ENCODE measurements at regions not wholly inside any gene's neighbourhood (a gene's known extent, or its start where the extent isn't known, plus 50 kb on each side); places are given as distances from the start of the nearest gene placed in this dataset.

DNA sequence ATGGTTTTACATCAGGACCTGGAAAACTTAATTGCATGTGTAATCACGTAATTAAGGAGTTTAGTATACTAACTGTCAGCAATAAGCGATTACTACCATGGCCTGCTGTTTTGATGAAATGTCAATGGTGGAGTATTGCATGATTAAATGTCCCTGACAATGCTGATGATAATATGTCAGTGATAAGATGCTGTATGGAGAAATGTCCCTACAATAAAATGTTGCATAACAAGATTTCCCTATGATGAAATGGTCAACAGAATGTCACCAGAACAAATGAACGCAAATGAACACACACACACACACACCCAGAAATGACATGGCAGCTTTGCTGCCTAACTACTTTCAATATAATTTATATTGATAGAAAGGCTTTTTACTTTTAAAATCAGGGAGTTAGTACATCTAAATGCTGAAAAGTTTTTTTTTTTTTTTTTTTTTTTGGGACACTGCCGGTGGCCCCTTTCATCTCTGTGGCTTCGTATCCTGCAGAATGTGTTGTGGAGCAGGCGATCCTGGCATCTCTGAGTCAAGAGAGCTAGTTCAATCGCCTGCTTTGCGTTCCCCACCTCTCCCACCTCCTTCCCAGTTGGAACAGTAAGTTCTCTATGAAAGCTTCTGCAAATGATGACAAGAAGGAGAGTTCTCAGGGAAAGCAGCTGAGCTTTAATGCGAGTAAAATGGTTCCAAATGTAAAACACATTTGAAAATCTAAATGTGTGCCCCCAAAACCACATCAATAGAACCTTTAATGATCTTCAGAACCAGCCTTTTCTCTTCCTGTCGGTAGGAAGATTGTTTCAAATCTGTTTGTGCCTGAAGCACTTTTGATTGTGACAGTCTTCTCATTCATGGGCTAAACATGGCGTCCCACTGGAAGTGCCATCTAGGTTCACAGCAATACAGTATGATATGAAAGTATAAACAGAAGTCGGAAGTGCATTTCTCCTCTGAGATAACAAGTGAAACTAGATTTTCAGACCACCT lies 170.1 kb upstream of the GBE1 start:
- H3K27ac ChIP-seq (ENCODE audit: low read depth, low read length) = no peak overlapping the region
- no peaks in the 10 kb centered on the region for H3F3A ChIP-seq (ENCODE audit: control insufficient read depth, insufficient read depth)
- H4K20me1 ChIP-seq (ENCODE audit: control insufficient read depth, insufficient read depth, low read depth, low read length) = no peaks in the 10 kb centered on the region
- H3K4me2 ChIP-seq (ENCODE audit: low read length) = no peak overlapping the region
- no peak overlapping the region for H3K4me3 ChIP-seq (ENCODE audit: low read length)
- H3K27me3 ChIP-seq (ENCODE audit: control insufficient read depth, low read length) = no peaks in the 10 kb centered on the region
- H3K36me3 ChIP-seq (ENCODE audit: control insufficient read depth, low read length) = no peaks in the 10 kb centered on the region
- no peaks in the 10 kb centered on the region for H3K4me1 ChIP-seq (ENCODE audit: control insufficient read depth, low read length)
- no peaks in the 10 kb centered on the region for H3K79me2 ChIP-seq (ENCODE audit: control insufficient read depth, low read length)
- H3K9me3 ChIP-seq (ENCODE audit: control insufficient read depth, insufficient read depth, low read length) = no peaks in the 10 kb centered on the region
- TF ChIP-seq CTCF (IDR thresholded peaks at IDR 0.05; ENCODE audit: low read depth, low read length, poor library complexity, severe bottlenecking) = no peak
- no peak for TF ChIP-seq EZH2phosphoT487 (IDR thresholded peaks at IDR 0.05; ENCODE audit: borderline replicate concordance, low read length)
- H3K9me2 ChIP-seq (replicated peaks; ENCODE audit: control insufficient read depth, low read length) = no peaks in the 10 kb centered on the region

DNA sequence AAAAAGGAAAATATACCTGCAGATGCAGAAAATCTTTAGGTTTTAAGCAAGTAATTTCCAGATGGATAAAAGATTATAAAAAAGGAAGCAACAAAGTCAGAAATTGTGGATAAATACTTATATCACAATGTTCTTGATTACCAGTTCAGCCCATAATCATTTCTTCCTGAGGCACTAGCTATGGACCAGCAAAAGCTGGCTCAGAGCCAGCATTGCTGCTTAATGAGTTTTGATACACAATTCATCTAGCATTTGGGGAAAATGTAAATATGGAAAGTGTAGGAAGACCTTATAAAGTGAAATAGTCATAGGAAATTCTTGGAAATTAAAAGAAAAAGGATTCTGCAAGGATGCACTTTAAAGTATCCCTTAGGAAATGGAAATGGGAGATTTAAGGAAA lies 168.3 kb upstream of the GBE1 start:
- Histone ChIP-seq H3K36me3 (ENCODE audit: control insufficient read depth, low read length) (no peaks in the 10 kb centered on the region), H3K9me3 (ENCODE audit: control insufficient read depth, insufficient read depth, low read length) (no peaks in the 10 kb centered on the region), H3K9me2 (replicated peaks; ENCODE audit: control insufficient read depth, low read length) (no peaks in the 10 kb centered on the region), H3K27me3 (ENCODE audit: control insufficient read depth, low read length) (no peaks in the 10 kb centered on the region), H4K20me1 (ENCODE audit: control insufficient read depth, insufficient read depth, low read depth, low read length) (no peaks in the 10 kb centered on the region), H3K4me1 (ENCODE audit: control insufficient read depth, low read length) (no peaks in the 10 kb centered on the region), H3F3A (ENCODE audit: control insufficient read depth, insufficient read depth) (no peaks in the 10 kb centered on the region), H3K79me2 (ENCODE audit: control insufficient read depth, low read length) (no peaks in the 10 kb centered on the region), H3K27ac (ENCODE audit: low read depth, low read length) (no peak overlapping the region), H3K4me3 (ENCODE audit: low read length) (no peak overlapping the region), H3K4me2 (ENCODE audit: low read length) (no peak overlapping the region)
- TF ChIP-seq CTCF (IDR thresholded peaks at IDR 0.05; ENCODE audit: low read depth, low read length, poor library complexity, severe bottlenecking) (no peak), EZH2phosphoT487 (IDR thresholded peaks at IDR 0.05; ENCODE audit: borderline replicate concordance, low read length) (no peak)

- Histone ChIP-seq H3K9me2 (replicated peaks; ENCODE audit: control insufficient read depth, low read length) (no peaks in the 10 kb centered on the region), H3F3A (ENCODE audit: control insufficient read depth, insufficient read depth) (no peaks in the 10 kb centered on the region), H3K4me2 (ENCODE audit: low read length) (no peak overlapping the region), H3K27me3 (ENCODE audit: control insufficient read depth, low read length) (no peaks in the 10 kb centered on the region), H3K9me3 (ENCODE audit: control insufficient read depth, insufficient read depth, low read length) (no peaks in the 10 kb centered on the region), H3K4me3 (ENCODE audit: low read length) (no peak overlapping the region), H4K20me1 (ENCODE audit: control insufficient read depth, insufficient read depth, low read depth, low read length) (no peaks in the 10 kb centered on the region), H3K4me1 (ENCODE audit: control insufficient read depth, low read length) (no peaks in the 10 kb centered on the region), H3K79me2 (ENCODE audit: control insufficient read depth, low read length) (no peaks in the 10 kb centered on the region), H3K36me3 (ENCODE audit: control insufficient read depth, low read length) (no peaks in the 10 kb centered on the region), H3K27ac (ENCODE audit: low read depth, low read length) (no peak overlapping the region)
- TF ChIP-seq EZH2phosphoT487 (IDR thresholded peaks at IDR 0.05; ENCODE audit: borderline replicate concordance, low read length) (no peak), CTCF (IDR thresholded peaks at IDR 0.05; ENCODE audit: low read depth, low read length, poor library complexity, severe bottlenecking) (no peak)
Measured at GRCh38 chr3:81927811-81928210, 166.4 kb upstream of the GBE1 start.
